ENCODE measurements at regions not wholly inside any gene's neighbourhood (a gene's known extent, or its start where the extent isn't known, plus 50 kb on each side); places are given as distances from the start of the nearest gene placed in this dataset.
"Not testable (repeated sequence)": the region's sequence is repeated elsewhere in the genome, so short reads cannot be mapped to it uniquely, and the experiment has no call there.

DNA sequence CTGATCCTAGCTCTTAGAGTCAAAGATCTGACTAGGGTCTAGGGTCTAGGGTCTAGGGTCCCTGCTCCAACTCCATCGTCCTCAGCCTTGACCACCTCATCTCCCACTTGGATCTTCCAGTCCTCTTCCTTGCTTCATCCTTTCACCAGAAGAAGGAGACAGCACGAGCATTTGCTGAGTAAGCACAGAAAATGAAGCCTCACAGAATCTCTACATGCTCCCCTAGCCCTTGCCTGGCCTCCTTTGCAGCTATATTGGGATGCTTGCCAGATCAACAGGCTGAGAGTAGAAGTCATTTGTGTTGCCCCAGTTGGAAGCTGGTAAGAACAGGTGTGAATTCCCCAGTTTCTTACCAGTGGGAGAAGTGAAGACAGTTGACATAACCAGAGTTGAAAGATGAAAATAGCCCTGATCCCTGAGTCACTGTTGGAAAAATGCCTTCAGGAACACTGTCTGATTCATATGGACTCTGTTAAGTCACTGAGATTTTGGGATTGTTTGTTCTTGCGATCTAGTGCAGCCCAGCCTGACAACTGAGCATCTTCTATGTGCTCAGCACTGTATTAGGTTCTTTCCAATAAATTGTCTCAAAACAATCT is 552.5 kb downstream of the INSC start:
- DNase-seq, result no peak

DNA sequence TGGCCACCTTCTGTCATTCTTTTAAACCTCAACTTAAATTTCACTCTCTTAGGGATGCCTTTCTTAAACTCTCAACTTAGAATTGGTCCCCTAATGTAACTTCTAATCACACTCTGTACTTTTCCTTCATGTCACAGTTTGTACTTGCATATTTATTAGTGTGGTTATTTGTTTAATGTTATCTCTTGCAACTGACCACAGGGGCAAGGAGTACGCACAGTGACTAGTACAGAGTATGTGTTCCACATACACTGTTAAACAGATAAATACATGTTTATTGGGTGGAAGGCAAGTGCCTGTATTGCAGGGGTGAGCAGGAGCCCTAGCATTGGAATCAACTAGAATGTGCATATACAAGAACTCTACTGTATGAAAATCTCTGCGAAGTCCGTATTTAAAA is 554.0 kb downstream of the INSC start:
- no peak for DNase-seq

DNA sequence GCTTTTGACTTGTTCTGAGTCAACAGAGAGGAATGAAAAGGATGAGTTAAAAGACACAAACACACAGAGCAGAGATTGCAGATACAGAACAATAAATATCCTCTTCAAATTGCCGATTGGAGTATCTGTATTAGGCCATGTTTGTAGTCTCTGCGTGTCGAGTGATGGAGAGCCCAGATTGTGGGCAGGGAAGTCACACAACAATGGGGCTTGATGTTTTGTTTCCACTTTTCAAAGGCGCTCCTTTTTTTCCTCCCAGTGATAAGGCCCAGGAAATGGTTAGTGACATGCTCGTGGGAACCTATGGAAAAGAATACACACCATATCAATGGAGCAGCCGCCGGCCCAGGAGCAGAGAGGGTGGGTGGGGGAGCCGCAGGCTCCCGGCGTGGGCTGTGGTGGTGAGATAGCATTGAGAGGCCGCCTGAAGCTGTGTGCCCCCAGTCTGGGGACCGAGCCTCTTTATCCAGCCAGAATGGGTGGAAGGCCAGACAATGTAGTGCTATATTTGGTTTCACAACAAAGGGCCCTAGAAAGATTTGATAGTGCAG is 555.9 kb downstream of the INSC start:
- no peak for DNase-seq

DNA sequence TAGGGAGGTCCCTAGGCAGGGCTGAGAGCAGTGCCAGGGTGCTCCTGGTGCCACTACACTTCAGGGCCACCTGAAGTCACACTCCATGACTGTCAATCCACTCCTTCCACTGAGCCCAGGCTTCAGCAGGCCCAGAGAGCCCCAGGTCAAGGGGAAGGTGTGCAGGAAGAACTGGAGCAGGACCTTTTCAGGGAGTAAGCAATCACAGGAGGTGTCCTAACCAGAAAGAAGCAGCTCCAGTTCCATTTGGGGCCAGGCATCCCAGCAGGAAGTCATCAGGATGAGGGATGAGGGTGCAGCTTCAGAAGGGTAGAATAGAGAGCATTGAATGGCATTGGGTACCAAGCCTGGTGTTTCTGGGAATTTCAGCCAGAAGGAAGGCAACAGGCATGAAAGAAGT is 556.5 kb downstream of the INSC start:
- no peak for DNase-seq

DNA sequence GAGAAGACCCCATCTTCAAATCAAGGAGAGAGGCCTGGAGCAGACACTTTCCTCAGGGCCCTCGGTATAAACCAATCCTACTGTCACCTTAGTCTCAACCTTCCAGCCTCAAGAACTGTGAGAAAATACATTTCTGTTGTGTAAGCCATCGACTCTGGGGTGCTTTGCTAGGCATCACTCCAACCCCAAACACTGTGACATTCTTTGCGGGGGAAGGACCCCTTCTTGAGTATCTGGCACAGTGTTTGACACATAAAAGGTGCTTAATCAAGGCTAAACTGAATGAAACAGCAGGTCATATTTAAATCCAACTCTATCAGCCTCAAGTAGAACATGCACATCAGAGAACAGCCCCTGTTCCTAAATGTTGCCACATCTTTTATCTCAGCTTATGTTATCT is 558.1 kb downstream of the INSC start:
- no peak for DNase-seq

DNA sequence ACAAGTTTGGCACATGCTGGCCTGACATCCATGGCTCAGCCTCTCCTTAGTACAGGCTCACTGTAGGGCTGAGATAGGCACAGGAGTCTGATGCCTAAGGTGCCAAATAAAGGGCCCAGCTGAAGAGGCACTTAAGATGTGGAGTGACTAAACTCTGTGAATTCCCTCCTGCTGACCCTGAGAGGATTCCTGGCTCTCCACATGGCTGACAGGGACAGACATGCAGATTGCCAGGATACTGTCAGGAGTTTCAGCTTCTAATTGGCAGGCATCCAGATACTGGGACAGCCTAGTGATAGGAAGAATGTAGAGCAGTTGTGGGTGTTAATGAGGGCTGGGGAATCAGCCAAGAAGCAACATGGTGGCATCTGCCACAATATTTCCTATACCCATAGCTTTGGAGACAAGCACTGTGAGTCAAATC is 558.7 kb downstream of the INSC start:
- DNase-seq, result no peak

DNA sequence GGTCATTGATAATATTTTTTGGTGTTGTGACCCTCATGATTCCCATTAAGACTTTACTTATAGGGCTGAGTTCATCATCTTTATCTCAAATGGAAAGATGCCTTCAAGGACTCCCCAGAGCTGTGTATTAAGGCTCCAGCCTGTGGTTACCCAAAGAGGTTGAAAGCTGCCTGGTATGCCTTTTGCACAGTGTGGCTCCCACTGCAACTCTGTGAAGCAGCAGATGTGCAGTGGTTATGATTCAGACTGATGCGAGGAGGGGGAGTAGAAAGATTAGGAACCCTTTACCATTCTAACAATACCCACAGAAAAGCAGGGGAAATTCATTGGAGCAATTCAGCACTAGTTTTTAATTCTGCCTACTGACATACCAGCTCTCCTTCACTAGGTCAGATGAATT is 560.0 kb downstream of the INSC start:
- DNase-seq, result no peak

DNA sequence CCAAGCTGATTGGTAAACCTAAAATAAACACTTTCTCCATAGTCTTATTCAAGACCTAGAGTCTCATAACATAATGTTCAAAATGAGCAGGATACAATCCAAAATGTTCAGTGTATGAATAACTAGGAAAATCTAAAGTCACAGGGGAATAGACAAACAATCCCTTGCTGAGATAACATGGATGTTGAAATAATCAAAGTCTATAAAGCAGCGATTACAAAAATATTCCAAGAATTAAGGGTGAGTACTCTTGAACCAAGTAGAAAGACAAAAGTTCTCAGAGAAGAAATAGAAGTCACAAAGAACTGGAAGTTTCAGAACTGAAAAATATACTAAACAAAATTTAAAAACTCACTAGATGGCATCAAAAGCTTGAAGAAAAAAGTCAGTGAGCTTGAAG is 561.0 kb downstream of the INSC start:
- DNase-seq, result no peak

DNA sequence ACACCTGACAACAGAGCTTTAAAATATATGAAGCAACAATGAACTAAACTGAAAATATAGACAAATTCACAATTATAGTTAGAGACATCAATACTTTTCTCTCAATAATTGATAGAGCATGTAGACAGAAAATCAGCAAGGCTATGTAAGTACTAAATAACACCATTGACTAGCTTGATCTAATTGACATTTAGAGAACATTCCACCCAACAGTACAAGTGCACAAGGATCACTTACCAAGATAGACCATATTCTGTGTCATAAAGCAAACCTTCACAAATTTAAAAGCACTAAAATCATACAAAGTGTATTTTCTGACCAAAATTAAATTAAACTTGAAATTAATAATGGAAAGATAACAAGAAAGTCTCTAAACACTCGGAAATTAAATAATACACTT is 562.5 kb downstream of the INSC start:
- DNase-seq, result no peak

DNA sequence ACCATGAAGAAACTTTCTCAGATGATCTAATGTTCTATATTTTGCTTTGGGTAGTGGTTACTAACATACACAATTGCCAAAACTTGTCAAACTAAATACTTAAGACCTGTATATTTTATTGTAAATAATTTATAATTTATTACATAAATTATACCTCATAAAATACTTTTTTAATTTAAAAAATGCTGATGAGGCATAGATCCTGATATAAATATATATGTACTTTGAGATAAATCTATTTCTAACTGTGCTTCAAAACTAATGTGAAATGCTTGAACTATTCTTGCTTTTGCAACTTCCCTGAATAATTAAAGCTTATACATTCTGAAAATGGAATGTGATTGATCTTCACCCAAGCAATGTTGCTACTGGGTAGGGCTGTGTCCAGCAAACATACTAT is 568.8 kb downstream of the INSC start:
- DNase-seq, result no peak

DNA sequence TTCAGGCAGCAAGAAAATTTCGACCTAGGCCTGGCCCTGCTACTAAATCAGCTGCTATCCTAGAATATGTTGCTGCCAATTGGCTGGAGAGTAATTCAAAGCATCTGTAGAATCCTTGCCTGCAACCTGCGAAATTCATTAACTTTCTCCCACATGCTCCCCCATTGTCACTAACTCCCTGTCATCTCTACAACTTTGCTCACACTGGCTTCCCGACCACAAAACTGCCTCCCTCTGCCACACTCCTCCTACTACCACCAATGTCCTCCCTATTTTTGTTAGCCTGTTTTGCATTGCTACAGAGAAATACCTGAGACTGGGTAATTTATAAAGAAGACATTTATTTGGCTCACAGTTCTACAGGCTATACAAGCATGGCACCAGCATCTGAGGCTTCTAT is 570.6 kb downstream of the INSC start:
- DNase-seq, result no peak

DNA sequence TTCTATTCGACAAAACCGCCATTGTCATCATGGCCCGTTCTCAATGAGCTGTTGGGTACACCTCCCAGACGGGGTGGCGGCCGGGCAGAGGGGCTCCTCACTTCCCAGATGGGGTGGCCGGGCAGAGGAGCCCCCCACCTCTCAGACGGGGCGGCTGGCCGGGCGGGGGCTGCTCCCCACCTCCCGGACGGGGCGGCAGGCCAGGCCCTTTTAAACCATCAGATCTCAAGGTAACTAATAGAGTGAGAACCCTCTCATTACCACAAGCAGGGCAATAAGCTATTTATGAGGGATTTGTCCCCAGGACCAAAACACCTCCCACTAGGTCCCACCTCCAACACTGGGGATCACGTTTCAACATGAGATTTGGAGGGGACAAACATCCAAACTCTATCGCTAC is 571.5 kb downstream of the INSC start:
- DNase-seq, result not testable (repeated sequence)

DNA sequence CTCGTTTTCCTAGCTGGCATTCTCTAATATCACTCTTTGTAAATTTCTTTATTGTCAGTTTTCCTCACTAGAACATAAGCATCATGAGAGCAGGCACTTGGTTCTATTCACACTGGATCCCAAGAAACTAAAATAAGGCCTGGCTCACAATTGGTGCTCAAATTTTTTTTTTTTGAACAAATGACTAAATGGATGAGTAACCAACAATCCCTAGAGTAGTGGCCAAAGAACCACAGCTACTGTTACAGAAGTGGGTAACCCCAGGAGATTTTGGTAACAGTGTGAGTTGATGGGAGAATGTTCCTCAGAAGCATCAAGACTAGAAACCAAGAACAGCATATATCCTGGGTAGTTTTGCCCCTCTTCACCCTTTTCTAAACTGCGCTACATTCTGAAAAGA is 572.6 kb downstream of the INSC start:
- no peak for DNase-seq

DNA sequence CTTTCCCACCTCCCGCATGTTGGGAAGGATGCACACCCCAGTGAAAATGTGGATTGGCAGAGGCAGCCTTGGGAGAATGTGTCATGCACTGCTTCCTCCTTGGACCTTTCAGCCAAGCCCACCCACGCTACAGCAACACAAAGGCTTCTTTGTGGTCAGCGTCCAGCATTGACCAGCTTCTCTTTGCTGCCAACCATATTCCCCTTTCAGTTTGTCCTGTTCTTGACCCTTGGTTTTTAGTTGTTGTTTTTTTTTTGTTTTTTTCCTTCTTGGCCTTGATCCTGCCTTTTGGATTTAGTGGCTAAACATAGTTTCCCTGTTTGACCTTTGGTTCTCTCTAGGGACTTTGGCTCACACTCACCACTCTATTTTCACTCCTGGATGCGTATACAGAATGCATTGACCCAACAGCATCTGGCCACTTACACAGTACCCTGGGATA is 573.6 kb downstream of the INSC start:
- no peak for DNase-seq

DNA sequence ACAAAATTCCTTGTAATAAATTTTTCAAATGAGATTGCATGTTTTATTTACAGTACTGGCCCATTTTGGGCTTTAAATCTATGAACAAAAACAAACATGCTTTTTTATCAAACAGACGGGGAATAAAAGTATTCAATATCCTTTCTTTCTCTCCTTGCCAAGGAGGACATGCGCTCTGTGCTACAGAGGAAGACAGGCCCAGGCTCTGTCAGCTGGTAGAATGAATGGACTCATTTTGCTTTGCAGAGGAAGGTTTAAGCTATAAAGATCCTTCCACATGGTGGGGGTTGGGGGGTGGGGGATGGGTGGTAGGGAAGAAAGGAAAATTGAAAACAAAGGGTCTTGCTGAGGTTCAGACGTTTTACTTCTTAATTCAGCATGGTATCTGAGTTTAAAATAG is 575.6 kb downstream of the INSC start:
- no peak for DNase-seq

DNA sequence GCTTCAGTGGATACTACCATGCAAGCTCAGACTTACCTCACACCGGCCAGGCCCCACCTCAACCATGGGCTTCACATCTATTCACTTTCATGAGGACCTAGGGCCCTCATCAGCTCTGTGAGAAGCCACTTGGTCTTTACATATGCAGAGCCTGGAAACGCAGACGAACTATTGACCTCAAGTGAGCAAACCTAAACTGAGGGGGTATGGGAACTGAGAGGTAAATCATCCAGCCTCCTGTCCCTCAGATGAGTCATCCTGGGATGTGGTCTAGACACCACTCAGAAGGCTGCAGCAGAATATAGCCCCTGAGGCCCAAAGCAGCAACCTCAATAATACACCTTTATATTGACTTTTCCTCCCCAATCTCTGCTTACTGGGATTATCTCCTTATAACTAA is 578.0 kb downstream of the INSC start:
- DNase-seq, result no peak

DNA sequence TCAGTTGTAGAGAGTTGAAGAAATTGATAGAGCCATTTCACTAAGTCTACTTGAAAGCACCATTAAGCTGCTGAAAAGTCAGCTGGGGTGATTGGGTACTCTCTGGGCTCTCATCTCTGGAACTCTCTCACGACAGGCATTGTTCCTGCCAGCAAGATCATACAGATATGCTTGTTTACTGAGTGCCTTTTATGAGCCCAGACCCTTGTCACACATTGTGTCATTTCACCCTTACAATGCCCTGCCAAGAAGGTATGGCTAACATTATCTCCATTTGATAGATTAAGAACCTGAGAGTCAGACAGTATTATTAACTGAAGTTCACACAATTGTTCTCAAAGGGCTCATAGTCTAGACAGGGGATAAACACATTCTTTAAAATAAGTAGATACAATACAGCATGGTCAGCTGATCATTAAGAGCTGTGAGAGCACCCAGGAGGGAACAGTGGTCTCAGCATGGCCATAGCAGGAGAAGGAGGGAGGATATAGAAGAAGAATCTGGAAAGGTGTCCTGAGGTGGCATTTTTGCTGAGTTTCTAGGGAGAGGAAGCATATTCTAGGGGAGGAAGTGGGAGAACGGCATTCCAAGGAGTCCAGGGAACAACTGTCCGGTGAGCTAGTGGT is 580.5 kb downstream of the INSC start:
- no peak for DNase-seq

DNA sequence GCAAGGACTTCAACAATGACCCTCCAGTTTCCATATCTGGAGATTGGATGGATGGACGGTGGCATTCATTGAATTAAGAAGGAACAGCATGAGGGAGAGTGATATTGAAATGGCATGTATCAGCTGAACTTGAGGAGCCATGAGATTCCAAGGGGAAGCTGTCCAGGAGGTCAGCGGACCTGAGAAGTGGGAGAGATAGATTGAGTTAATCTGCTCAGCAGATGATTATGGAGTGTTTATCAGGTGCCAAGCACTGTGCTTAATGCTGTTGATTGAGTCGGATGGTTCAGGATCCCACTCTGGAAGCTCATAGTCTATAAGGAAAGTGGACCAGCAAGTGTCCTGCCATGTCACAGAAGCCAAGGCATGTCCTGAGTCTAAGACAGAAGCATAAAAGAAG is 581.3 kb downstream of the INSC start:
- no peak for DNase-seq

DNA sequence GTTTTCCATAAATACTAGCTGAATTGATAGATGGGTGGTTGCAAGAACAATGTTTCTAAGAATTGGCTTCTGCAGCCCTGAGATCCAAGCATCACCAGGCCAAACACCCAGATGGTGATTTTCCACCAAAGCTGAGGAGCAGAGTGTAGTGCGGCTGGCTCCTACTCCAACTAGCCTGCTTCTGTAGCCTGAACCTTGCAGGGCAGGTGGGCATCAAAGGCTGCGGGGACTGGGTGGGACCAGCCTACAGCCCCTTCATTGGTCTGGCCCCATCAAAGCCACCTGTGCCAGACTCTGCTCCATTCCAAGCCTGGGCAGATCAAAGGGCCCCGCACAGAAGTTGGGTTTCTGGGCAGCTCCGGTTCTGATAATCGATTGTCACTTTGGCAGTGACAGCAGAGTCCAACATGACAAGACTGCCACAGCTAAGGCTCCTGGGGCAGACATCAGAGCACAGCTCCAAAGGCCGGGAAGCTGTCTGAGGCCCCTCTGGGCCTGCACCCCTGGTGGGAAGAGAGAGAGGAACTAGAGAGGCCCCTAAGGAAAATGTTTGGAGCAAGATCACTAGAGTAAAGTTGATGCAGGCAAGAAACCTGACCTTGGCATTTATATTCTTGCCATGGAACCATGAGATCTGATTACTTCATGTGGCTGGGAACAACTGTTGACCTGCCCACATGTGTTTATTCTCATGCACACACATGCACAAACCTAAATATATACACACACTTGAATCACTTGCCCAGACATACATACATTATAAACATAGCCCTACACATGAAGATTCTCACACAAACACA is 582.9 kb downstream of the INSC start:
- DNase-seq, result no peak

DNA sequence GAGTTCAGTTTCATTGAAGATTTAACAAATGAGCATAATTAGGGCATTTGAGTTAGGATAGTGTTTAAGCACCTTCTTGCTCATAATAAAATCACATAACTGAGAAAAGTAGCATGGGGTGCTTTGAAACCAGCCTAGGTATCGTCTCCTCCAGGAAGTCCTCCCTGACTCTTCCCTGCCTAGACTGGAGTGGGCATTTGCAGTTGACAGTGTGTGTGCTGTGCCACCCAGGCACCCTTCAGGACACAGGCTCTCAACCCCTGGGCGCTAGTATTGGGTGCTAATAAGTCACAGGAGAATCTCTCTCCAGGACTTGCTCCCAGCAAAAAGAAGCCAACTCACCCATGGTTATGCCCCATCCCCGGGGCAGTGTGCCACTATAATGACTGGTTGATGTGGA is 584.1 kb downstream of the INSC start:
- DNase-seq, result no peak

DNA sequence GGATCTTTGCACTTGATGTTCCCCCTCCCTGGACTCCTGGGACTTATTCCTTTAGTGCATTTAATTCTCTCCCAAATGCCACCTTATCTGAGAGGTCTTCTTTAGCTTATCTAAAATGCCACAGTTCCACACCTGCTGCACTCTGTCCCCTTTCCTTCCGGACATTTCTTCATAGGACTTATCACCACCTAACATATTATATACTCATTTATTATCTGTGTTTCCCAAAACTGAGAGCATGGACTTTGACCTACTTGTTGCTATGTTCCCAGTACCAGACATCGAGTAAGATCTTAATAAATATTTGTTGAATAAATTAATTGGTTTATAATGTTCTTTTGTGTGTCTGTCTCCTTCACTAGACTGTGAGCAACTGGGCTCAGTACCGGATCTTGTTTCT is 585.3 kb downstream of the INSC start:
- DNase-seq, result no peak

DNA sequence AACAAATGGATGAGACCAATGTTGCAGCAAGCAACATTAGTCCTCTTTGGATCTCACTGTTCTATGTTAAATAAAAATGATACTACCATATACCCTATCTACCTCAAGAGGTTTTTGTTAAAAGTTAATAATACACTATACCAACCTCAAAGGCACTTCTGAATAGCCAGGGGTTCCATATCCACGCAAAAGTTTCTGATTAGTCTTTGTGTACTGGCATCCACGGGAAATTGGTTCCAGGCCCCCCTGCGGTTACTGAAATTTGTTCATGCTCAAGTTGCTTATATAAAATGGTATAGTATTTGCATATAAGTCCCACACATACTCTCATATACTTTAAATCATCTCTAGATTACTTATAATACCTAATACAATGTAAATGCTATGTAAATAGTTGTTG is 585.7 kb downstream of the INSC start:
- no peak for DNase-seq

DNA sequence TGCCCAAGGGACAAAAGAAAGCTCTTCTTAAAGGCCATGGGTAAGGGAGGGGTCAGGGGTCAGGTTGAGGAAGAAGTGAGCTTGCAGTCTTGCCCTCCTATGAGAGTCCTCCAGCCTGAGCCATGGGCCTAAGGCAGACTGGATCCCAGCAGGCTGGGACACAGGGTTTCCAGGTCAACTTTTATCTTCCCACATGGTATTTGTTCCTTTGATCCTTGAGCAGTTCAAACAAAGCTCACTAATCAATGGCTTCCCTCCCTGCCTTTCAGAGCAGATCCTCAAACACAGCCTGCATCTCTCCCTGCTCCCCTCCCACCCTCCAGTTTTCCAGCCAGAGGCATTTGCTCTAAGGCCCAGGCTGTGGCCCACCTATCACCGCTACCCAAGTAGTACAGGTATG is 589.3 kb downstream of the INSC start:
- DNase-seq, result no peak

DNA sequence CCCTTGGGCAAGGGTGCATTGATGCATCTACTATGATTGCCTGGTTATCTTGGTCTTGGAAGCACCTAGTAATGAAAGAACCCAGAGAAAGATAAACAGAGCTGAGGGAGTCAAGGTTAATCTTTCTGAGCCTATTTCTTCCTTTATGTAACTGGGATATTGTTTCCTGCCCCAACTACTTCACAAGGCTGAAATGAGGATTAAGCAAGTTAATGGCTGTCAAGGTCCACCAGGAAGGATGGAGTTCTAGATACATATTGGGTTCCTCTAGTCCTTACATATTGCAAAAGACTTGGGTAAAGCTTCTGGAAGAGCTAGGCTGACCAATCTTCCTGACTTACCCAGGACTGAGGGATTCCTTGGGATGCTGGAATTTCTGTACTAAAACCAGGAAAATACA is 589.8 kb downstream of the INSC start:
- no peak for DNase-seq

Data from NCI-H1417 treated with DMSO at 0.1 percent for 48 hours (cell line).